Gastrocnemius medialis (tissue), 4 donors: ENCODE measurements at regions not wholly inside any gene's neighbourhood (a gene's known extent, or its start where the extent isn't known, plus 50 kb on each side); places are given as distances from the start of the nearest gene placed in this dataset.

Experiments
- ATAC-seq, 2 donors: fragments of 150-250 bp; one replicate each; pipeline ENCODE4 v1.9.1; 2016
- DNase-seq, 2 donors: peaks; one replicate each; pipeline ENCODE4 v3.0.0-alpha.2; 2019
- H3K27ac ChIP-seq, 4 donors: fragments of 200-600 bp; sonication (generic); 1 replicate in 1 of 4; 2 replicates in 3 of 4; pipeline ENCODE4 v1.5.1; 2016 to 2018; ENCODE audit warnings: mild to moderate bottlenecking in 2 of 4, moderate library complexity in 1 of 4
- H3K27me3 ChIP-seq, 3 donors: fragments of 200-600 bp; sonication (generic) in 2 of 3; 1 replicate in 1 of 3; 2 replicates in 2 of 3; pipeline versions ENCODE4 v1.5.1 to v1.6.0; 2016 to 2019; ENCODE audit warnings: mild to moderate bottlenecking in 1 of 3, moderate library complexity in 1 of 3
- H3K36me3 ChIP-seq, 2 donors: fragments of 200-600 bp; sonication (generic) in 1 of 2; one replicate each; pipeline ENCODE4 v1.5.1; 2017 to 2018
- H3K4me1 ChIP-seq, 2 donors: fragments of 200-600 bp; sonication (generic) in 1 of 2; one replicate each; pipeline ENCODE4 v1.5.1; 2016 to 2017; ENCODE audit warnings: mild to moderate bottlenecking in 2 of 2
- H3K4me3 ChIP-seq, 4 donors: fragments of 200-600 bp; sonication (generic) in 3 of 4; 1 replicate in 1 of 4; 2 replicates in 3 of 4; pipeline ENCODE4 v1.5.1; 2016 to 2019; ENCODE audit warnings: mild to moderate bottlenecking in 2 of 4
- H3K9me3 ChIP-seq, 3 donors: fragments of 200-600 bp; sonication (generic) in 2 of 3; 1 replicate in 1 of 3; 2 replicates in 2 of 3; pipeline ENCODE4 v1.5.1; 2016 to 2019
- CTCF ChIP-seq, 5 experiments: fragments of 450-650 bp in 3 of 5; fragments of 200-600 bp in 2 of 5; sonication (generic) in 2 of 5; IDR thresholded peaks in 4 of 5; conservative IDR thresholded peaks in 1 of 5; 1 replicate in 4 of 5; 2 replicates in 1 of 5; pipeline ENCODE4 v1.5.1; 2016 to 2019; ENCODE audit warnings: antibody characterized with exemption in 5 of 5, mild to moderate bottlenecking in 3 of 5, moderate library complexity in 3 of 5
- POLR2A ChIP-seq, 2 donors: fragments of 450-650 bp; IDR thresholded peaks; one replicate each; pipeline ENCODE4 v1.6.1; 2017; ENCODE audit warnings: antibody characterized with exemption in 2 of 2, mild to moderate bottlenecking in 2 of 2, moderate library complexity in 2 of 2
- in situ Hi-C, 4 donors: fragments of 200-750 bp; cut with MboI; loops; one replicate each; pipeline versions ENCODE4 v1.15.0 to v1.8.0; 2017; ENCODE audit warnings: low sequenced_read_pairs in 4 of 4
- intact Hi-C: fragments of 100-400 bp; cut with DNase I; formaldehyde crosslinking; loops from one replicate; pipeline ENCODE4 v1.15.1; 2023; ENCODE audit warnings: low total_unique reads

DNA sequence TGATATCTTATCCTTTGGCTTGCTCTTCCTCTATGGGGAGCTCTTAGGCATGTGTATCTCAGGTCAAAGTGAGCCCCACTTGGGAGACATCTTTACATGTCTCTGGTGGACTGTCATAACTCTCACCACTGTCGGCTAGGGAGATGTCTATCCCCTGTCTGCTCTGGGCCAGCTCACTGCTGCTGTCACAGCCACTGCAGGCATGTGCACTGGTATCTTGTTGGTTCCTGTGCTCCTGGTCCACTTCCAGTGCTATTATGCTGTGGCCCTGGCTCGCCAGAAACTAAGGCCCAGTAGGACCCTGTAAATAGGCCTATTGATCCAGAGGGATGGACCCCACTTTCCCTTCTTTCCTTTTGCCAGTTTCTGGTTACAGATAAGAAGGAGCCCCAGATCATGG is 56.6 kb upstream of the LAS1L start:
- in situ Hi-C loops (loop anchor here (10.0 to 25.0 kb wide), 5 partner anchors 64 to 1146 kb away; no protein-coding TSS in a partner anchor), intact Hi-C loops (no loop called here)
- TF ChIP-seq CTCF (IDR thresholded peaks at IDR 0.05 in 4 of 5, conservative IDR thresholded peaks at IDR 0.05 in 1 of 5) (no peak), POLR2A (IDR thresholded peaks at IDR 0.05) (no peak)
- H3K36me3 ChIP-seq = no peaks in the 10 kb centered on the region
- H3K4me1 ChIP-seq = peaks cover 1 to 7% of the 10 kb centered on the region in 2 donors
- H3K27ac ChIP-seq = no peak overlapping the region
- no peaks in the 10 kb centered on the region for H3K27me3 ChIP-seq
- DNase-seq = no peak
- H3K4me3 ChIP-seq = no peak overlapping the region
- no peak for ATAC-seq
- H3K9me3 ChIP-seq = no peaks in the 10 kb centered on the region

DNA sequence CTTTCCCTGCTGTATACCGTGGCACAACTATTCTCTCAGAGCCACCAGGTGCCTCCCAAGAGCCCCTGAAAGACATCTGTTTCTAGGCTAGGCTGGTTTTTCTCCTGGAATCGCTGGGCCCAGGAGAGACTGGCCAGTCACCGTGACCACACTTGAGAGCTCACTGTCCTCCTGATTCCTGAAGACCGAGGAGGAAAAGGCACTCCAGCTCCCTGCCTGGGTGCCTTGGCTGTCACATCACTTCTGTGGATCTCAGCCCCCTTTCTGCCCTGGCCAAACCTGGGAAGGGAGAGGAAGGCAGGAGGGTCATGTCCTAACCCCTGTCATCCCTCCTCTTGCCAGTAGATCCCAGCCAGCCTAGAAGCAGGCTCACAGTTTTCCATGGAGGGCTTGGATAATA is 54.7 kb upstream of the LAS1L start:
- intact Hi-C loops = no loop called here
- H3K36me3 ChIP-seq = no peaks in the 10 kb centered on the region
- H3K4me3 ChIP-seq = no peak overlapping the region
- TF ChIP-seq CTCF (IDR thresholded peaks at IDR 0.05 in 4 of 5, conservative IDR thresholded peaks at IDR 0.05 in 1 of 5) = no peak
- no peak for DNase-seq
- H3K27me3 ChIP-seq = no peaks in the 10 kb centered on the region
- H3K27ac ChIP-seq = no peak overlapping the region
- in situ Hi-C loops = loop anchor here (25.0 kb wide), 4 partner anchors 98 to 1148 kb away; no protein-coding TSS in a partner anchor
- ATAC-seq = no peak
- no peaks in the 10 kb centered on the region for H3K4me1 ChIP-seq
- H3K9me3 ChIP-seq = no peaks in the 10 kb centered on the region

DNA sequence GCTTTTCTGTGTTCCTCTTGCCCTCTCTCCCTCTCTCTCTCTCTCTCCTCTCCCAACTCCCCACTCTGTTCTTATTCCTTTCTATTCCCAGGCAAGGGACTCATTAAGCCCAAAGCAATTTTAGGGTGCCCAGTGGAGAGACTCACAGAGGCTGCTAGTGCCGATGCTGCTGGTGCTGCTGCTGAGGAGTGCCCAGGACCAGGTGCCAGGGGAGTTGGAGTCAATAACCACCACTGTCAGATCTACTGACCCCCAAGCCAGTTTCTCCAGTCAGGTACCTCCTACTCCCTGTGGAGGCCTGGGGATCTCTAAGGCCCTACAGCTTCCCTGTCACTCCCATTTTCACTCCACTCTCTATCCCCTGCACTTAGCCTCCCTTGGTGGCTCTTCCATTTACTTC is 54.2 kb upstream of the LAS1L start:
- no peaks in the 10 kb centered on the region for H3K4me1 ChIP-seq
- no peaks in the 10 kb centered on the region for H3K9me3 ChIP-seq
- no peak for ATAC-seq
- no peak for DNase-seq
- intact Hi-C loops = no loop called here
- no peaks in the 10 kb centered on the region for H3K27me3 ChIP-seq
- TF ChIP-seq POLR2A (IDR thresholded peaks at IDR 0.05) (no peak), CTCF (IDR thresholded peaks at IDR 0.05 in 4 of 5, conservative IDR thresholded peaks at IDR 0.05 in 1 of 5) (no peak)
- no peak overlapping the region for H3K4me3 ChIP-seq
- H3K27ac ChIP-seq = no peak overlapping the region
- no peaks in the 10 kb centered on the region for H3K36me3 ChIP-seq
- in situ Hi-C loops = loop anchor here (25.0 kb wide), 4 partner anchors 99 to 1149 kb away; no protein-coding TSS in a partner anchor

GRCh38 chrX:65587616-65588526 is 53.3 kb upstream of the LAS1L start:
- ATAC-seq = peak; percentile 19 to 51
- peak overlapping the region in 1 of 4 donors; percentile 12 for H3K4me3 ChIP-seq
- intact Hi-C loops = no loop called here
- in situ Hi-C loops = loop anchor here (25.0 kb wide), 4 partner anchors 99 to 1149 kb away; no protein-coding TSS in a partner anchor
- H3K9me3 ChIP-seq = no peaks in the 10 kb centered on the region
- no peaks in the 10 kb centered on the region for H3K27me3 ChIP-seq
- no peaks in the 10 kb centered on the region for H3K36me3 ChIP-seq
- H3K4me1 ChIP-seq = no peaks in the 10 kb centered on the region
- H3K27ac ChIP-seq = no peak overlapping the region
- peak; percentile 22 to 46 for DNase-seq
- TF ChIP-seq CTCF (IDR thresholded peaks at IDR 0.05 in 4 of 5, conservative IDR thresholded peaks at IDR 0.05 in 1 of 5) (no peak), POLR2A (IDR thresholded peaks at IDR 0.05) (no peak)
